Lower leg skin (tissue), 3 donors: ENCODE measurements at regions not wholly inside any gene's neighbourhood (a gene's known extent, or its start where the extent isn't known, plus 50 kb on each side); places are given as distances from the start of the nearest gene placed in this dataset.

ENCODE experiments used
- POLR2A ChIP-seq, 2 donors: fragments of 450-650 bp; IDR thresholded peaks; one replicate each; pipeline ENCODE4 v1.6.1; 2016 to 2017; ENCODE audit warnings: antibody characterized with exemption in 2 of 2, mild to moderate bottlenecking in 1 of 2, moderate library complexity in 1 of 2
- TF ChIP-seq, protein P1 (sequence below), 3 donors: fragments of 450-650 bp; IDR thresholded peaks; one replicate each; pipeline ENCODE4 v1.5.1; 2016; ENCODE audit warnings: antibody characterized with exemption in 3 of 3, mild to moderate bottlenecking in 3 of 3, moderate library complexity in 2 of 3

DNA sequence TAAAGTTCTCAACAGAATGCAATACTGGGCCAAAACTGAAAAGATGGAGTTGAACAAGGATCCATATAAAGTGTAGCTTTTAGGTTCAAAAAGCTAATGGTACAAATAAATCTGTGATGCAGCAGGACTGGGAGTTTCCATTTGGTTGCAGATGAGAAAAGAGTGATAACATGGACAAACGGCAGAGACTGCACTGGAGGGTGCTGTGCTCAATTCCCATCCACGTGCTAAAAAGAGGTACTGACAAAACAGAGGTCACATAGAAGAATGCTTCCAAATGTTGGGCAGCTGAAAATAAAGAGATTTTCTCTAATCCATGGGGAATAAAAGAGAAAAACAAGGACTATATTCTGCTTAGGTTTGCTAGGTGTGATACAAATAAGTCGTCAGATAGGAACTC is 461.6 kb downstream of the LIG4 start:
- TF ChIP-seq, protein P1, sequence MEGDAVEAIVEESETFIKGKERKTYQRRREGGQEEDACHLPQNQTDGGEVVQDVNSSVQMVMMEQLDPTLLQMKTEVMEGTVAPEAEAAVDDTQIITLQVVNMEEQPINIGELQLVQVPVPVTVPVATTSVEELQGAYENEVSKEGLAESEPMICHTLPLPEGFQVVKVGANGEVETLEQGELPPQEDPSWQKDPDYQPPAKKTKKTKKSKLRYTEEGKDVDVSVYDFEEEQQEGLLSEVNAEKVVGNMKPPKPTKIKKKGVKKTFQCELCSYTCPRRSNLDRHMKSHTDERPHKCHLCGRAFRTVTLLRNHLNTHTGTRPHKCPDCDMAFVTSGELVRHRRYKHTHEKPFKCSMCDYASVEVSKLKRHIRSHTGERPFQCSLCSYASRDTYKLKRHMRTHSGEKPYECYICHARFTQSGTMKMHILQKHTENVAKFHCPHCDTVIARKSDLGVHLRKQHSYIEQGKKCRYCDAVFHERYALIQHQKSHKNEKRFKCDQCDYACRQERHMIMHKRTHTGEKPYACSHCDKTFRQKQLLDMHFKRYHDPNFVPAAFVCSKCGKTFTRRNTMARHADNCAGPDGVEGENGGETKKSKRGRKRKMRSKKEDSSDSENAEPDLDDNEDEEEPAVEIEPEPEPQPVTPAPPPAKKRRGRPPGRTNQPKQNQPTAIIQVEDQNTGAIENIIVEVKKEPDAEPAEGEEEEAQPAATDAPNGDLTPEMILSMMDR (IDR thresholded peaks at IDR 0.05), result no peak
- TF ChIP-seq POLR2A (IDR thresholded peaks at IDR 0.05), result no peak
